ENCODE measurements at regions not wholly inside any gene's neighbourhood (a gene's known extent, or its start where the extent isn't known, plus 50 kb on each side); places are given as distances from the start of the nearest gene placed in this dataset.

DNA sequence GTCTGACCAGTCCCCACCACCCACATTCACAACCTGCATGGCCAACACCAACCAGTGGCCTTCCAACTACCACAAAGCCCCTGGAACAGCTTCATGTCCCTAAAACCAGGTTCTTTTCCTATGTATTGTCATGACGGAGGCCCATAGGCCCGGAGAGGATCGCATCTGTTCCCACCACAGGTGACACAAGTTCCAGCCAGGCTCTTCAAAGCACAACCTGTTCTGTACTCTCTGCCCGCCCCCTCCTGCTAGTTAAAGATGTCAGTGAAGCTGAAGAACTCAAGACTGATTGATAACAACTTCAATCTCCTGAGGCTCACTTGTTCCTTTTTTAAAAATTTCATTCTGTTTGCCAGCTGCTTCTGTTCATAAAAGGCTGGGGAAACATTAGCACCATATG, 121.1 kb upstream of the GUCY1A2 start:
- Mint-ChIP-seq H3K27me3 (ENCODE audit: insufficient read depth, unreplicated experiment) (peaks cover 3% of the 10 kb centered on the region), H3K9me3 (ENCODE audit: unreplicated experiment) (no peaks in the 10 kb centered on the region), H3K36me3 (ENCODE audit: insufficient read depth, unreplicated experiment) (no peaks in the 10 kb centered on the region), H3K27ac (ENCODE audit: unreplicated experiment) (no peak overlapping the region), H3K4me3 (ENCODE audit: unreplicated experiment) (no peak overlapping the region), H3K4me1 (ENCODE audit: low read depth, unreplicated experiment) (no peaks in the 10 kb centered on the region)
- peaks cover 5% of the 10 kb centered on the region for H3K9me3 ChIP-seq
- H3K4me3 ChIP-seq (ENCODE audit: low read depth, low read length) = no peak overlapping the region
- BruUV-seq (replicated peaks) = no TSS peak
- POLR2A ChIA-PET = no interaction called here
- TF ChIP-seq, protein P1, sequence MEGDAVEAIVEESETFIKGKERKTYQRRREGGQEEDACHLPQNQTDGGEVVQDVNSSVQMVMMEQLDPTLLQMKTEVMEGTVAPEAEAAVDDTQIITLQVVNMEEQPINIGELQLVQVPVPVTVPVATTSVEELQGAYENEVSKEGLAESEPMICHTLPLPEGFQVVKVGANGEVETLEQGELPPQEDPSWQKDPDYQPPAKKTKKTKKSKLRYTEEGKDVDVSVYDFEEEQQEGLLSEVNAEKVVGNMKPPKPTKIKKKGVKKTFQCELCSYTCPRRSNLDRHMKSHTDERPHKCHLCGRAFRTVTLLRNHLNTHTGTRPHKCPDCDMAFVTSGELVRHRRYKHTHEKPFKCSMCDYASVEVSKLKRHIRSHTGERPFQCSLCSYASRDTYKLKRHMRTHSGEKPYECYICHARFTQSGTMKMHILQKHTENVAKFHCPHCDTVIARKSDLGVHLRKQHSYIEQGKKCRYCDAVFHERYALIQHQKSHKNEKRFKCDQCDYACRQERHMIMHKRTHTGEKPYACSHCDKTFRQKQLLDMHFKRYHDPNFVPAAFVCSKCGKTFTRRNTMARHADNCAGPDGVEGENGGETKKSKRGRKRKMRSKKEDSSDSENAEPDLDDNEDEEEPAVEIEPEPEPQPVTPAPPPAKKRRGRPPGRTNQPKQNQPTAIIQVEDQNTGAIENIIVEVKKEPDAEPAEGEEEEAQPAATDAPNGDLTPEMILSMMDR (IDR thresholded peaks at IDR 0.05; ENCODE audit: insufficient read depth in 1 of 2, low read depth in 1 of 2, low read length in 1 of 2, severe bottlenecking in 1 of 2, unreplicated experiment in 1 of 2) = no peak
- intact Hi-C loops (cut with micrococcal nuclease; ENCODE audit: unreplicated experiment) = no loop called here
- no peaks in the 10 kb centered on the region for H3K36me3 ChIP-seq (ENCODE audit: control insufficient read depth, insufficient read depth, low read length)
- no peak for DNase-seq
- CTCF ChIA-PET = no interaction called here
- H3K4me1 ChIP-seq = no peaks in the 10 kb centered on the region
- H3K27me3 ChIP-seq (replicated peaks; ENCODE audit: control insufficient read depth, insufficient read depth, low read length) = no peaks in the 10 kb centered on the region

DNA sequence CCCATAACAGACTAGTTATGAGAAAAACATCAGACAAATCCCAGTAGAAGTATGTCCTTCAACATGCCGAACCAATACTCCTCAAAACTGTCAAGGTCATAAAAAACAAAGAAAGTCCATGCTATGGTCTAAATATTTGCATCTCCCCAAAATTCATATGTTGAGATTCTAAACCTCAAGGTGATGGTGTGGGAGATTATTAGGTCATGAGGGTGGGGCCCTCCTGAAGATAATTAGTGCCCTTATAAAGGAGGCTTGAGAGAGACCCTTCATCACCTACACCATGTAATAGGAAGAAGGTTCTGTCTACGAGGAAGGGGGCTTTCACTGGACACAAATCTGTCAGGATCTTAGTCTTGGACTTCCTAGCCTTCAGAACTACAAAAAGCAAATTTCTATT, 118.6 kb upstream of the GUCY1A2 start:
- peaks cover 9% of the 10 kb centered on the region for H3K4me1 Mint-ChIP-seq (ENCODE audit: low read depth, unreplicated experiment)
- DNase-seq = no peak
- intact Hi-C loops (cut with micrococcal nuclease; ENCODE audit: unreplicated experiment) = no loop called here
- Histone ChIP-seq H3K4me1 (peaks cover 4% of the 10 kb centered on the region), H3K27me3 (replicated peaks; ENCODE audit: control insufficient read depth, insufficient read depth, low read length) (no peaks in the 10 kb centered on the region), H3K36me3 (ENCODE audit: control insufficient read depth, insufficient read depth, low read length) (no peaks in the 10 kb centered on the region), H3K9me3 (peaks cover 5% of the 10 kb centered on the region), H3K4me3 (ENCODE audit: low read depth, low read length) (no peak overlapping the region)
- no peaks in the 10 kb centered on the region for H3K9me3 Mint-ChIP-seq (ENCODE audit: unreplicated experiment)
- no peaks in the 10 kb centered on the region for H3K36me3 Mint-ChIP-seq (ENCODE audit: insufficient read depth, unreplicated experiment)
- POLR2A ChIA-PET = no interaction called here
- TF ChIP-seq, protein P1 (IDR thresholded peaks at IDR 0.05; ENCODE audit: insufficient read depth in 1 of 2, low read depth in 1 of 2, low read length in 1 of 2, severe bottlenecking in 1 of 2, unreplicated experiment in 1 of 2) = no peak
- H3K4me3 Mint-ChIP-seq (ENCODE audit: unreplicated experiment) = no peak overlapping the region
- no peaks in the 10 kb centered on the region for H3K27me3 Mint-ChIP-seq (ENCODE audit: insufficient read depth, unreplicated experiment)
- no TSS peak for BruUV-seq (replicated peaks)
- CTCF ChIA-PET = no interaction called here
- no peak overlapping the region for H3K27ac Mint-ChIP-seq (ENCODE audit: unreplicated experiment)

DNA sequence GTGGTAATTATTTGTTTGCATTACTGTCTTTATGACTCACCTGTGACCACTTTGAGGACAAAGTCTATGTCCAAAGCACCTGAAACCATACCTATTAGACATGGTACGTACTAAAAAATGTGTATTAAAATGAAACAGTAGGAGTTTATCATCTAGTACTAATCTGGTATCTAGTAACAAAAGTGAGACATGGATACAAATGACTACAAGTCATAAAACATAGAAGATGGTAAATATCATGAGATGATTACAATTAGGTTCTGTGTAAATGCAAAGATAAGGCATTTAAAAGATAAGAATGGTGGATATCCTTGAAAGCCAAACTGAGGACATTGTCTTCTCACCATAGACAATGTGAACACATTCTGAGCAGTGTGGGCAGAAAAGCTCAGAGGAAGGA, 113.5 kb upstream of the GUCY1A2 start:
- Mint-ChIP-seq H3K4me3 (ENCODE audit: unreplicated experiment) (no peak overlapping the region), H3K4me1 (ENCODE audit: low read depth, unreplicated experiment) (peaks cover 17% of the 10 kb centered on the region), H3K27me3 (ENCODE audit: insufficient read depth, unreplicated experiment) (no peaks in the 10 kb centered on the region), H3K27ac (ENCODE audit: unreplicated experiment) (no peak overlapping the region), H3K9me3 (ENCODE audit: unreplicated experiment) (no peaks in the 10 kb centered on the region), H3K36me3 (ENCODE audit: insufficient read depth, unreplicated experiment) (no peaks in the 10 kb centered on the region)
- Histone ChIP-seq H3K36me3 (ENCODE audit: control insufficient read depth, insufficient read depth, low read length) (no peaks in the 10 kb centered on the region), H3K4me3 (ENCODE audit: low read depth, low read length) (no peak overlapping the region), H3K27me3 (replicated peaks; ENCODE audit: control insufficient read depth, insufficient read depth, low read length) (no peaks in the 10 kb centered on the region), H3K9me3 (no peaks in the 10 kb centered on the region), H3K4me1 (peaks cover 13% of the 10 kb centered on the region)
- ChIA-PET POLR2A (no interaction called here), CTCF (no interaction called here)
- DNase-seq = peak in 1 of 2 experiments; percentile 15
- intact Hi-C loops (cut with micrococcal nuclease; ENCODE audit: unreplicated experiment) = loop anchor here (1.0 kb wide), 1 partner anchor 65 kb away; no protein-coding TSS in a partner anchor
- TF ChIP-seq, protein P1 (IDR thresholded peaks at IDR 0.05; ENCODE audit: insufficient read depth in 1 of 2, low read depth in 1 of 2, low read length in 1 of 2, severe bottlenecking in 1 of 2, unreplicated experiment in 1 of 2) = no peak
- BruUV-seq (replicated peaks) = no TSS peak

Data from Caco-2 (cell line).